IMR-90 (cell line): ENCODE measurements at regions not wholly inside any gene's neighbourhood (a gene's known extent, or its start where the extent isn't known, plus 50 kb on each side); places are given as distances from the start of the nearest gene placed in this dataset.

Experiments used
- ATAC-seq: fragments of 200-7000 bp; cut with Tn5 transposase; 2 replicates; pipeline ENCODE4 v1.9.1; 2020; ENCODE audit warnings: low read depth, mild to moderate bottlenecking, moderate library complexity
- BruUV-seq: library from RNA; stranded (reverse); fragments of 400-500 nt; replicated peaks from 2 replicates; lab custom pipeline; 2021; lab: Mats Ljungman, UMichigan
- CTCF ChIA-PET: fragments of 300-600 bp; formaldehyde crosslinking; extraction: SDS; loops from one replicate; lab custom pipeline; 2021; ENCODE audit warnings: antibody characterized with exemption; lab: Yijun Ruan, JAX
- POLR2A ChIA-PET: fragments of 300-600 bp; sonication (Branson Sonifier 250); formaldehyde crosslinking; loops from one replicate; lab custom pipeline; 2022; ENCODE audit warnings: antibody characterized with exemption; ENCODE audit not compliant: unreplicated experiment; lab: Charles Lee
- DNase-seq: peaks from one replicate; pipeline ENCODE4 v3.0.0; 2013
- H2AFZ ChIP-seq: replicated peaks from 2 replicates; pipeline ENCODE3; 2013; ENCODE audit warnings: low read length, mild to moderate bottlenecking; ENCODE audit not compliant: poor library complexity
- H2AK5ac ChIP-seq: 2 replicates; pipeline ENCODE4 v1.6.1; 2013; ENCODE audit warnings: low read depth, low read length, inconsistent platforms
- H2AK9ac ChIP-seq: replicated peaks from 2 replicates; pipeline ENCODE3; 2013; ENCODE audit warnings: mild to moderate bottlenecking, low read depth, low read length, moderate library complexity; ENCODE audit not compliant: poor library complexity
- H2BK120ac ChIP-seq: 2 replicates; pipeline ENCODE4 v1.6.1; 2013; ENCODE audit warnings: low read depth, low read length, inconsistent platforms
- H2BK15ac ChIP-seq: 3 replicates; pipeline ENCODE4 v1.6.1; 2013; ENCODE audit warnings: low read depth, low read length, inconsistent platforms
- H2BK20ac ChIP-seq: 2 replicates; pipeline ENCODE4 v1.6.1; 2013; ENCODE audit warnings: low read depth, mild to moderate bottlenecking, inconsistent platforms, low read length, moderate library complexity
- H2BK5ac ChIP-seq: 2 replicates; pipeline ENCODE4 v1.6.1; 2013; ENCODE audit warnings: mild to moderate bottlenecking, low read depth, low read length, inconsistent platforms; ENCODE audit not compliant: poor library complexity, severe bottlenecking
- H3K14ac ChIP-seq: replicated peaks from 2 replicates; pipeline ENCODE4 v1.6.1; 2013; ENCODE audit warnings: low read depth, low read length, inconsistent platforms
- H3K18ac ChIP-seq: 2 replicates; pipeline ENCODE4 v1.6.1; 2013; ENCODE audit warnings: low read depth, low read length, control low read depth
- H3K23ac ChIP-seq: 2 replicates; pipeline ENCODE4 v1.6.1; 2013; ENCODE audit warnings: low read depth, low read length, inconsistent platforms
- H3K27ac ChIP-seq: 2 replicates; pipeline ENCODE4 v1.5.1; 2013; ENCODE audit warnings: mild to moderate bottlenecking, control low read depth, low read length; ENCODE audit not compliant: insufficient read depth
- H3K27me3 ChIP-seq: 2 replicates; pipeline ENCODE4 v1.6.1; 2013; ENCODE audit warnings: low read length; ENCODE audit not compliant: control insufficient read depth, insufficient read depth
- H3K36me3 ChIP-seq: 2 replicates; pipeline ENCODE4 v1.6.1; 2013; ENCODE audit warnings: low read length, mixed read lengths; ENCODE audit not compliant: control insufficient read depth, insufficient read depth
- H3K4ac ChIP-seq: 2 replicates; pipeline ENCODE4 v1.6.1; 2013; ENCODE audit warnings: low read depth, low read length, inconsistent platforms
- H3K4me1 ChIP-seq: 2 replicates; pipeline ENCODE4 v1.6.1; 2013; ENCODE audit warnings: low read length, mixed read lengths; ENCODE audit not compliant: control insufficient read depth, insufficient read depth
- H3K4me2 ChIP-seq: 2 replicates; pipeline ENCODE4 v1.6.1; 2013; ENCODE audit warnings: low read depth, mild to moderate bottlenecking, control low read depth, low read length, moderate library complexity
- H3K4me3 ChIP-seq: 2 replicates; pipeline ENCODE4 v1.5.1; 2013; ENCODE audit warnings: low read depth, mild to moderate bottlenecking, control low read depth, low read length, moderate library complexity; ENCODE audit not compliant: insufficient read depth
- H3K56ac ChIP-seq: 2 replicates; pipeline ENCODE4 v1.6.1; 2013; ENCODE audit warnings: low read length, inconsistent platforms; ENCODE audit not compliant: insufficient read depth; ENCODE audit errors: extremely low read depth
- H3K79me1 ChIP-seq, 2 experiments: 2 replicates each; pipeline ENCODE4 v1.6.1; 2013; ENCODE audit warnings: low read length in 2 of 2, inconsistent platforms in 1 of 2, low read depth in 1 of 2
- H3K9ac ChIP-seq: 2 replicates; pipeline ENCODE4 v1.6.1; 2013; ENCODE audit warnings: low read depth, low read length, control low read depth
- H3K9me1 ChIP-seq: 2 replicates; pipeline ENCODE4 v1.6.1; 2013; ENCODE audit warnings: low read length, inconsistent platforms; ENCODE audit not compliant: insufficient read depth
- H3K9me3 ChIP-seq: 2 replicates; pipeline ENCODE4 v1.6.1; 2013; ENCODE audit warnings: low read length; ENCODE audit not compliant: control insufficient read depth, insufficient read depth
- H4K20me1 ChIP-seq: 2 replicates; pipeline ENCODE4 v1.6.1; 2013; ENCODE audit warnings: low read length, inconsistent platforms; ENCODE audit not compliant: insufficient read depth
- H4K5ac ChIP-seq: 2 replicates; pipeline ENCODE4 v1.6.1; 2013; ENCODE audit warnings: mild to moderate bottlenecking, low read depth, low read length, control low read depth
- H4K8ac ChIP-seq, 2 experiments: 2 replicates each; pipeline ENCODE4 v1.6.1; 2013; ENCODE audit warnings: low read depth in 2 of 2, low read length in 2 of 2, control low read depth in 1 of 2, inconsistent platforms in 1 of 2
- H4K91ac ChIP-seq: 2 replicates; pipeline ENCODE4 v1.6.1; 2013; ENCODE audit warnings: low read depth, low read length, inconsistent platforms; ENCODE audit not compliant: insufficient read depth
- BHLHE40 ChIP-seq: fragments of 150-350 bp; IDR thresholded peaks from 2 replicates; pipeline ENCODE4 v1.6.1; 2016; ENCODE audit warnings: mild to moderate bottlenecking, low read depth, low read length
- CHD1 ChIP-seq: IDR thresholded peaks from 2 replicates; pipeline ENCODE4 v1.6.1; 2012; ENCODE audit warnings: low read depth, low read length, improper control_type of control experiment
- FOS ChIP-seq: fragments of 150-350 bp; IDR thresholded peaks from 2 replicates; pipeline ENCODE4 v1.6.1; 2016; ENCODE audit warnings: low read depth, low read length
- MAFK ChIP-seq: IDR thresholded peaks from 2 replicates; pipeline ENCODE4 v1.6.1; 2012; ENCODE audit warnings: low read depth, low read length, improper control_type of control experiment
- MAZ ChIP-seq: IDR thresholded peaks from 2 replicates; pipeline ENCODE4 v1.6.1; 2012; ENCODE audit warnings: low read depth, mild to moderate bottlenecking, low read length, improper control_type of control experiment, moderate library complexity, borderline replicate concordance
- MXI1 ChIP-seq: IDR thresholded peaks from 2 replicates; pipeline ENCODE4 v1.6.1; 2012; ENCODE audit warnings: low read depth, mild to moderate bottlenecking, low read length, moderate library complexity, borderline replicate concordance
- NFE2L2 ChIP-seq: fragments of 150-350 bp; IDR thresholded peaks from 2 replicates; pipeline ENCODE4 v1.6.1; 2016; ENCODE audit warnings: low read depth, mild to moderate bottlenecking, low read length
- RAD21 ChIP-seq: IDR thresholded peaks from 2 replicates; pipeline ENCODE4 v1.6.1; 2012; ENCODE audit warnings: low read length, improper control_type of control experiment
- WGBS, 2 experiments: methylation state at CpG; one replicate each; pipeline versions ENCODE4 v1.1.5 to v1.1.7; 2013; ENCODE audit warnings: missing lambda C conversion rate in 2 of 2; ENCODE audit not compliant: insufficient read length in 1 of 2; ENCODE audit errors: extremely low coverage in 2 of 2; 5-methylcytosine and 5-hydroxymethylcytosine counted together
- dilution Hi-C: fragments of 300-500 bp; cut with HindIII; formaldehyde crosslinking; loops from one replicate; pipeline ENCODE4 v1.14.3; 2018; ENCODE audit warnings: low sequenced_read_pairs; ENCODE audit not compliant: unreplicated experiment
- in situ Hi-C: fragments of 300-500 bp; cut with MboI; formaldehyde crosslinking; loops from 3 replicates; pipeline ENCODE4 v1.14.3; 2019; ENCODE audit warnings: low sequenced_read_pairs, inconsistent platforms, mixed read lengths
- intact Hi-C: fragments of 100-400 bp; cut with micrococcal nuclease; formaldehyde crosslinking; loops from 2 replicates; pipeline ENCODE4 v1.10.0; 2022

DNA sequence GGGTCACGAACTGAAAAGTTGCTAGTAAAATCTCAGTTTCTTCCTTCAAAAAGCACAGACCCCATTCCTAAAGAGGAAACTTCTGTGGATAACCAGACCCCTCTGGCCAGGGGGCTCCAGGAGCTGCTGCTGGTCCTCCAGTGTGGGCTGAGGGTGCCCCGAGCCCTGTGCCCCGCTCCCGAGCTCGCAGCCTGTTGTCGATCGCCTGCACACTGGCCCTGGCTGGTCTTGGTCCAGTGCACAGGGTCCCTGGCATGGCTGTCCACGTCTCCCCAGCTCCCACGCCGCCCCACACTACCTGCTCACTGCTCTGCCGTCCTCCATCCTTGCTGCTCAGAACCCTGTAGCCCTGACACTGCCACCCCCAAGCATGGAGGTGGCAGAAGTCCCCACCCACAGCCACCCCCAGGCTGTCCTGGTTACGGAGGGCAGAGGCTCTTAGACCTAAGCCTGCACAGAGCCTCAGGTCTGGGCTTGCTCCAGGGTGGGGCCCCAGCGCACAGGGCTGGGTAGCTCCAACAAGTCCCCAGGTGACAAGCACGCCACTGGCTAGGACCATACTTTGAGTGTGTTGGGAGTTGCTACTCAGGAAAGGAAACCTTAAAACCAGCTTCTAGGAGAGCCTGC lies 87.0 kb downstream of the PLXNA1 start:
- WGBS, 2 experiments, result no CpG with 5 or more reads among the region's 14 CpGs

More for the DNA sequence above, 87.0 kb downstream of the PLXNA1 start:
- H2BK15ac ChIP-seq, result no peak overlapping the region
- no peak overlapping the region for H3K23ac ChIP-seq
- H2BK20ac ChIP-seq, result no peak overlapping the region
- H3K56ac ChIP-seq, result no peak overlapping the region
- BruUV-seq, result no TSS peak
- no peak overlapping the region for H3K4me3 ChIP-seq
- ATAC-seq (no peak), DNase-seq (no peak)
- no peaks in the 10 kb centered on the region for H3K9me3 ChIP-seq
- no peak overlapping the region for H4K8ac ChIP-seq
- ChIA-PET CTCF (no interaction called here), POLR2A (no interaction called here)
- no peak overlapping the region for H4K91ac ChIP-seq
- H3K14ac ChIP-seq, result no peak overlapping the region
- no peak overlapping the region for H2AK9ac ChIP-seq
- no peak overlapping the region for H3K4me2 ChIP-seq
- dilution Hi-C loops (no loop called here), intact Hi-C loops (no loop called here), in situ Hi-C loops (no loop called here)
- no peak overlapping the region for H3K27ac ChIP-seq
- no peak overlapping the region for H3K9ac ChIP-seq
- no peak overlapping the region for H2AK5ac ChIP-seq
- no peaks in the 10 kb centered on the region for H3K36me3 ChIP-seq
- 0 out of 2 replicates have a peak, but pooled peaks cover 2% of the 10 kb centered on the region for H3K4me1 ChIP-seq
- H3K4ac ChIP-seq, result no peak overlapping the region
- no peak overlapping the region for H4K5ac ChIP-seq
- TF ChIP-seq CHD1 (no peak), MAFK (no peak), BHLHE40 (no peak), FOS (no peak), NFE2L2 (no peak), MXI1 (no peak), MAZ (no peak), RAD21 (no peak)
- H3K27me3 ChIP-seq, result peaks cover 31% of the 10 kb centered on the region
- H2BK5ac ChIP-seq, result no peak overlapping the region
- no peaks in the 10 kb centered on the region for H4K20me1 ChIP-seq
- no peaks in the 10 kb centered on the region for H3K79me1 ChIP-seq
- H3K9me1 ChIP-seq, result no peaks in the 10 kb centered on the region
- H3K18ac ChIP-seq, result no peak overlapping the region
- no peak overlapping the region for H2BK120ac ChIP-seq
- no peak overlapping the region for H2AFZ ChIP-seq
